ENCODE measurements at regions not wholly inside any gene's neighbourhood (a gene's known extent, or its start where the extent isn't known, plus 50 kb on each side); places are given as distances from the start of the nearest gene placed in this dataset.

DNA sequence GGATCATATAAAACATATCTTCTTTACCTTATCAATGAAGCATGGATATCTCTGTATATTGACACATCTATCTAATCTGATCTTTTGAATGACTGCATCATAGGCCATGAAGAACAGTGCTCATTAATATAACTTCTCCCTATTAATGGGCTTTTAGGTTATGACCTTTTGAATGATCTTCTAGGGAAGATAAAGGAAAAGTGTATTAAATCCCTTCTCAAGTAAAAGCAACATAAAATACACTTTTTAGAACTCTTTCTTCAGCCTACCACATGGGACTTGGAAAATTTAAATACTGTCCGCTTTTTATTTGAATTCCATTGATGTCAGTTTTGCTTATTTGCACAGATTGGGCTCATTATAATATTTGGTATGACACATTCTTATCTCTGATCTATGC, 425.4 kb downstream of the MED13L start:
- no peak overlapping the region for H3K27ac Mint-ChIP-seq (ENCODE audit: unreplicated experiment)
- no TSS peak for BruUV-seq (replicated peaks)
- CTCF ChIA-PET = no interaction called here
- TF ChIP-seq, protein P1, sequence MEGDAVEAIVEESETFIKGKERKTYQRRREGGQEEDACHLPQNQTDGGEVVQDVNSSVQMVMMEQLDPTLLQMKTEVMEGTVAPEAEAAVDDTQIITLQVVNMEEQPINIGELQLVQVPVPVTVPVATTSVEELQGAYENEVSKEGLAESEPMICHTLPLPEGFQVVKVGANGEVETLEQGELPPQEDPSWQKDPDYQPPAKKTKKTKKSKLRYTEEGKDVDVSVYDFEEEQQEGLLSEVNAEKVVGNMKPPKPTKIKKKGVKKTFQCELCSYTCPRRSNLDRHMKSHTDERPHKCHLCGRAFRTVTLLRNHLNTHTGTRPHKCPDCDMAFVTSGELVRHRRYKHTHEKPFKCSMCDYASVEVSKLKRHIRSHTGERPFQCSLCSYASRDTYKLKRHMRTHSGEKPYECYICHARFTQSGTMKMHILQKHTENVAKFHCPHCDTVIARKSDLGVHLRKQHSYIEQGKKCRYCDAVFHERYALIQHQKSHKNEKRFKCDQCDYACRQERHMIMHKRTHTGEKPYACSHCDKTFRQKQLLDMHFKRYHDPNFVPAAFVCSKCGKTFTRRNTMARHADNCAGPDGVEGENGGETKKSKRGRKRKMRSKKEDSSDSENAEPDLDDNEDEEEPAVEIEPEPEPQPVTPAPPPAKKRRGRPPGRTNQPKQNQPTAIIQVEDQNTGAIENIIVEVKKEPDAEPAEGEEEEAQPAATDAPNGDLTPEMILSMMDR (IDR thresholded peaks at IDR 0.05; ENCODE audit: unreplicated experiment) = no peak
- H3K36me3 Mint-ChIP-seq (ENCODE audit: insufficient read depth, unreplicated experiment) = no peaks in the 10 kb centered on the region
- intact Hi-C loops (cut with micrococcal nuclease; ENCODE audit: unreplicated experiment) = no loop called here
- no peaks in the 10 kb centered on the region for H3K27me3 Mint-ChIP-seq (ENCODE audit: unreplicated experiment)
- DNase-seq = no peak
- H3K4me1 Mint-ChIP-seq (ENCODE audit: low read depth, unreplicated experiment) = no peaks in the 10 kb centered on the region
- peaks cover 6% of the 10 kb centered on the region for H3K9me3 Mint-ChIP-seq (ENCODE audit: low read depth, unreplicated experiment)
- H3K4me3 Mint-ChIP-seq (ENCODE audit: low read depth, unreplicated experiment) = no peak overlapping the region

DNA sequence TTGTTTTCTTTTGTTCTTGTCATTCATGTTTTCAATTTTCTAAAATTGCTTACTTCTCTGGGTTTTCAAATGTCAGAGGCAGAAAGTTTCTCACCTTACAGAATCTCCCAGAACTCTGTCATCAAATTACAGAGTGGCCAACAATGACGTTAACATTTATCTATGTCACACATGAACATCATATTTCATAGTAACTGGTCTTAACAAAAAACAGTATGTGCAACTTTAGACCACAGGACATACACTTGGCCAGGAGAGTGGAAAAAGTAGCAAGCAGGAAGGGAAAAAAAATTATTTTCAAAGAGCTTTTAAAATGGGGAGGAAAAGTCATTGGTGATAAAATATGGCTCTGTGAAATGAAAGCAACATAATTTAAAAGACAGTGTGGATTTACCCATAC, 426.5 kb downstream of the MED13L start:
- Mint-ChIP-seq H3K27ac (ENCODE audit: unreplicated experiment) (no peak overlapping the region), H3K27me3 (ENCODE audit: unreplicated experiment) (no peaks in the 10 kb centered on the region), H3K4me3 (ENCODE audit: low read depth, unreplicated experiment) (no peak overlapping the region), H3K36me3 (ENCODE audit: insufficient read depth, unreplicated experiment) (no peaks in the 10 kb centered on the region), H3K9me3 (ENCODE audit: low read depth, unreplicated experiment) (peaks cover 6% of the 10 kb centered on the region), H3K4me1 (ENCODE audit: low read depth, unreplicated experiment) (no peaks in the 10 kb centered on the region)
- BruUV-seq (replicated peaks) = no TSS peak
- TF ChIP-seq, protein P1 (IDR thresholded peaks at IDR 0.05; ENCODE audit: unreplicated experiment) = no peak
- CTCF ChIA-PET = no interaction called here
- intact Hi-C loops (cut with micrococcal nuclease; ENCODE audit: unreplicated experiment) = no loop called here
- DNase-seq = no peak

DNA sequence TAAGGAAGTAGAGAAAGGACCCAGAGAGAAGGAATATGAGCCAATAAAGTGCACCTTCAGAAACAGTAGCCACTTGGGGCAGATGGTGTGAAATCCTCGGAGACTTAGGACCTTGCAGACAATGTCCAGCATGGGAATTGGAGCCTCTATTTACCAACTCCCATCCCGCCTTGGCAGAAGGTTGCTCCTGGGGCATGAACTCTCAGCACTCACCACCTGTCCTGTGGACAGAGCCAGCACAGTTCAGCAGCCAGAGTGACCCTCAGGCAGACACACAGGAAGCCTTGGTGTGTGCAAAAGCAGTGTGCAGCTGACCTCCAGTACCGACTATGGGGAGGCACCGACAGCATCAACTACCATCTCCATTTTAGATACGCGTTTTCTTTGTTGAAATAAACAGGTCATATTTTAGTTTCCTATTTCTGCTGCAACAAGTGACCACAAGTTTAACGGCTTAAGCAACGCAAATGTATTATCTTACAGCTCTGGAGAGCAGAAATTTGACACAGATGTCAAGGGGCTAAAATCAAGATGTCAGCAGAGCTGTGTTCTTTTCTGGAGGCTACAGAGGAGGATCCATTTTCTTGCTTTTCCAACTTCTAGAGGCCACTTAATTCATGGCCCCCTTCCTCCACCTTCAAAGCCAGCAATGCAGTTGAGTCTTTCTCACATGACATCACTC, 428.1 kb downstream of the MED13L start:
- CTCF ChIA-PET = no interaction called here
- no peak for DNase-seq
- Mint-ChIP-seq H3K9me3 (ENCODE audit: low read depth, unreplicated experiment) (peaks cover 6% of the 10 kb centered on the region), H3K27me3 (ENCODE audit: unreplicated experiment) (no peaks in the 10 kb centered on the region), H3K4me1 (ENCODE audit: low read depth, unreplicated experiment) (no peaks in the 10 kb centered on the region), H3K4me3 (ENCODE audit: low read depth, unreplicated experiment) (no peak overlapping the region), H3K27ac (ENCODE audit: unreplicated experiment) (no peak overlapping the region), H3K36me3 (ENCODE audit: insufficient read depth, unreplicated experiment) (no peaks in the 10 kb centered on the region)
- TF ChIP-seq, protein P1 (IDR thresholded peaks at IDR 0.05; ENCODE audit: unreplicated experiment) = no peak
- BruUV-seq (replicated peaks) = no TSS peak
- intact Hi-C loops (cut with micrococcal nuclease; ENCODE audit: unreplicated experiment) = no loop called here

DNA sequence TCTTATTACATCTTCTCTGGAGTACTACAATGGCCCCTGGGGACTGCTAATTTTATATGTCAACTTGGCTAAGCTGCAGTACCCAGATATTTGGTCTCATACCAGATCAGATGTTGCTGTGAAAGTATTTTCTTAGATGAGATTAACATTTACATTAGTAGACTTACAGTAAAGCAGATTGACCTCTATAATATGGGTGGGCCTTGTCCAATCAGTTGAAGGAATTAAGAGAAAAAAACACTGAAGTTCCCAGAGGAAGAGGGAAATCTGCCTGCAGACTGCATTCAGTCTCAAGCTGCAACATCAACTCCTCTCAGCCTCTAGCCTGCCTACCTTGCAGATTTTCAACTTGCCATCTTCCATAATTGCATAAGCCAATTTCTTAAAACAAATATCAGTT, 430.1 kb downstream of the MED13L start:
- Mint-ChIP-seq H3K27me3 (ENCODE audit: unreplicated experiment) (peaks cover 9% of the 10 kb centered on the region), H3K27ac (ENCODE audit: unreplicated experiment) (no peak overlapping the region), H3K4me3 (ENCODE audit: low read depth, unreplicated experiment) (no peak overlapping the region), H3K4me1 (ENCODE audit: low read depth, unreplicated experiment) (no peaks in the 10 kb centered on the region), H3K36me3 (ENCODE audit: insufficient read depth, unreplicated experiment) (no peaks in the 10 kb centered on the region), H3K9me3 (ENCODE audit: low read depth, unreplicated experiment) (peaks cover 6% of the 10 kb centered on the region)
- intact Hi-C loops (cut with micrococcal nuclease; ENCODE audit: unreplicated experiment) = no loop called here
- CTCF ChIA-PET = no interaction called here
- TF ChIP-seq, protein P1 (IDR thresholded peaks at IDR 0.05; ENCODE audit: unreplicated experiment) = no peak
- no TSS peak for BruUV-seq (replicated peaks)
- no peak for DNase-seq

Measured in Calu3 (cell line).